ENCODE measurements at regions not wholly inside any gene's neighbourhood (a gene's known extent, or its start where the extent isn't known, plus 50 kb on each side); places are given as distances from the start of the nearest gene placed in this dataset.

GRCh38 chr10:52420656-52421055, 106.6 kb downstream of the DKK1 start:
- no CpG with 5 or more reads among the region's 4 CpGs for WGBS, 2 experiments (ENCODE audit: extremely low coverage in 2 of 2, insufficient read length in 1 of 2)
- Histone ChIP-seq H2BK5ac (ENCODE audit: low read depth, low read length, poor library complexity, severe bottlenecking) (no peak overlapping the region), H3K36me3 (ENCODE audit: control insufficient read depth, insufficient read depth, low read length) (no peaks in the 10 kb centered on the region), H3K79me1 (ENCODE audit: low read depth in 1 of 2, low read length in 2 of 2) (no peaks in the 10 kb centered on the region), H2AK5ac (ENCODE audit: low read depth, low read length) (no peak overlapping the region), H3K27ac (ENCODE audit: insufficient read depth, low read length) (no peak overlapping the region), H2BK120ac (ENCODE audit: low read depth, low read length) (no peak overlapping the region), H3K4me1 (ENCODE audit: control insufficient read depth, insufficient read depth, low read length) (peaks cover 6% of the 10 kb centered on the region), H3K4ac (ENCODE audit: low read depth, low read length) (no peak overlapping the region), H3K4me3 (ENCODE audit: insufficient read depth, low read depth, low read length) (no peak overlapping the region), H3K9me1 (ENCODE audit: insufficient read depth, low read length) (no peaks in the 10 kb centered on the region), H3K4me2 (ENCODE audit: low read depth, low read length) (no peak overlapping the region), H4K5ac (ENCODE audit: low read depth, low read length) (no peak overlapping the region), H3K9me3 (ENCODE audit: control insufficient read depth, insufficient read depth, low read length) (no peaks in the 10 kb centered on the region), H2AK9ac (replicated peaks; ENCODE audit: low read depth, low read length, poor library complexity) (no peak overlapping the region), H3K18ac (ENCODE audit: low read depth, low read length) (no peak overlapping the region), H3K56ac (ENCODE audit: extremely low read depth, insufficient read depth, low read length) (no peak overlapping the region), H4K20me1 (ENCODE audit: insufficient read depth, low read length) (no peaks in the 10 kb centered on the region), H3K27me3 (ENCODE audit: control insufficient read depth, insufficient read depth, low read length) (no peaks in the 10 kb centered on the region), H2BK20ac (ENCODE audit: low read depth, low read length) (no peak overlapping the region), H2AFZ (replicated peaks; ENCODE audit: low read length, poor library complexity) (no peak overlapping the region), H3K9ac (ENCODE audit: low read depth, low read length) (no peak overlapping the region), H2BK15ac (ENCODE audit: low read depth, low read length) (no peak overlapping the region), H3K23ac (ENCODE audit: low read depth, low read length) (no peak overlapping the region), H3K14ac (replicated peaks; ENCODE audit: low read depth, low read length) (no peak overlapping the region), H4K91ac (ENCODE audit: insufficient read depth, low read depth, low read length) (no peak overlapping the region), H4K8ac (ENCODE audit: low read depth in 2 of 2, low read length in 2 of 2) (no peak overlapping the region)
- ATAC-seq (ENCODE audit: low read depth) (no peak), DNase-seq (no peak)
- BruUV-seq (replicated peaks): no TSS peak
- in situ Hi-C loops (cut with MboI; ENCODE audit: low sequenced_read_pairs): no loop called here
- CTCF ChIA-PET: interaction anchor here (1.3 kb wide), 1 partner anchor 13 kb away, joined by 4 read pairs; no protein-coding TSS in a partner anchor
- intact Hi-C loops (cut with micrococcal nuclease): no loop called here
- POLR2A ChIA-PET (ENCODE audit: unreplicated experiment): no interaction called here
- dilution Hi-C loops (cut with HindIII; ENCODE audit: low sequenced_read_pairs, unreplicated experiment): no loop called here
- TF ChIP-seq CHD1 (IDR thresholded peaks at IDR 0.05; ENCODE audit: low read depth, low read length) (no peak), BHLHE40 (IDR thresholded peaks at IDR 0.05; ENCODE audit: low read depth, low read length) (no peak), CEBPB (IDR thresholded peaks at IDR 0.05; ENCODE audit: low read depth, low read length) (no peak), USF2 (IDR thresholded peaks at IDR 0.05; ENCODE audit: low read depth, low read length) (no peak), SMC3 (IDR thresholded peaks at IDR 0.05; ENCODE audit: low read depth, low read length) (no peak), MAFK (IDR thresholded peaks at IDR 0.05; ENCODE audit: low read depth, low read length) (no peak), RFX5 (IDR thresholded peaks at IDR 0.05; ENCODE audit: low read depth, low read length) (no peak), RAD21 (IDR thresholded peaks at IDR 0.05; ENCODE audit: low read length) (no peak), RCOR1 (IDR thresholded peaks at IDR 0.05; ENCODE audit: insufficient replicate concordance, low read length) (no peak)

Measured in IMR-90 (cell line).